CD4-positive, CD25-positive, alpha-beta regulatory T cell (primary cell): ENCODE measurements at regions not wholly inside any gene's neighbourhood (a gene's known extent, or its start where the extent isn't known, plus 50 kb on each side); places are given as distances from the start of the nearest gene placed in this dataset.

Source experiments
- ATAC-seq, 2 donors: fragments of 150-1000 bp; cut with Tn5 transposase; one replicate each; pipeline ENCODE4 v1.10.0; 2021; ENCODE audit warnings: low read depth in 2 of 2, moderate number of reproducible peaks in 2 of 2, moderate library complexity in 1 of 2
- DNase-seq, 3 donors: peaks; one replicate each; pipeline versions ENCODE4 v3.0.0 to v3.0.0-alpha.2; 2012 to 2022; ENCODE audit warnings: mixed read lengths in 1 of 3
- H3K27ac ChIP-seq: one replicate; pipeline ENCODE4 v1.7.0; 2013; ENCODE audit warnings: mild to moderate bottlenecking, low read length; ENCODE audit not compliant: insufficient read depth, poor library complexity, severe bottlenecking
- H3K27me3 ChIP-seq: one replicate; pipeline ENCODE4 v1.7.0; 2013; ENCODE audit warnings: low read length; ENCODE audit not compliant: control insufficient read depth, insufficient read depth
- H3K36me3 ChIP-seq: one replicate; pipeline ENCODE4 v1.7.0; 2013; ENCODE audit warnings: mild to moderate bottlenecking, low read length, moderate library complexity; ENCODE audit not compliant: control insufficient read depth, insufficient read depth
- H3K4me1 ChIP-seq: 2 replicates; pipeline ENCODE4 v1.7.0; 2013; ENCODE audit warnings: mild to moderate bottlenecking, low read length; ENCODE audit not compliant: insufficient read depth, control insufficient read depth, poor library complexity, severe bottlenecking
- H3K4me3 ChIP-seq: one replicate; pipeline ENCODE4 v1.7.0; 2013; ENCODE audit warnings: low read depth, mild to moderate bottlenecking, low read length, moderate library complexity
- H3K9me3 ChIP-seq, 2 experiments: 1 replicate in 1 of 2; 2 replicates in 1 of 2; pipeline ENCODE4 v1.7.0; 2013; ENCODE audit warnings: low read length in 2 of 2, mild to moderate bottlenecking in 1 of 2, moderate library complexity in 1 of 2; ENCODE audit not compliant: control insufficient read depth in 2 of 2
- H3K27ac Mint-ChIP-seq, 3 donors: one replicate each; pipeline ENCODE4 v1.8.0; 2020 to 2022; ENCODE audit warnings: mild to moderate bottlenecking in 3 of 3, mixed read lengths in 3 of 3, moderate library complexity in 2 of 3
- H3K27me3 Mint-ChIP-seq: one replicate; pipeline ENCODE4 v1.8.0; 2022; ENCODE audit warnings: mild to moderate bottlenecking, mixed read lengths
- H3K36me3 Mint-ChIP-seq: one replicate; pipeline ENCODE4 v1.8.0; 2020; ENCODE audit warnings: mixed read lengths
- H3K4me1 Mint-ChIP-seq, 4 donors: one replicate each; pipeline ENCODE4 v1.8.0; 2020 to 2022; ENCODE audit warnings: mixed read lengths in 4 of 4, mild to moderate bottlenecking in 1 of 4
- H3K4me3 Mint-ChIP-seq, 4 donors: one replicate each; pipeline ENCODE4 v1.8.0; 2020 to 2022; ENCODE audit warnings: mild to moderate bottlenecking in 4 of 4, mixed read lengths in 4 of 4, moderate library complexity in 3 of 4
- H3K9me3 Mint-ChIP-seq, 7 donors: one replicate each; pipeline ENCODE4 v1.8.0; 2020 to 2022; ENCODE audit warnings: mixed read lengths in 7 of 7, mild to moderate bottlenecking in 3 of 7, moderate library complexity in 2 of 7

- ATAC-seq (no peak), DNase-seq (no peak)
- H3K4me1 Mint-ChIP-seq: no peaks in the 10 kb centered on the region
- H3K27ac Mint-ChIP-seq: no peak overlapping the region
- no peak overlapping the region for H3K27ac ChIP-seq
- H3K27me3 Mint-ChIP-seq: no peaks in the 10 kb centered on the region
- H3K4me3 ChIP-seq: no peak overlapping the region
- peaks cover 0 to 4% (median 0%) of the 10 kb centered on the region in 7 donors for H3K9me3 Mint-ChIP-seq
- H3K9me3 ChIP-seq: no peaks in the 10 kb centered on the region
- no peaks in the 10 kb centered on the region for H3K27me3 ChIP-seq
- no peaks in the 10 kb centered on the region for H3K36me3 Mint-ChIP-seq
- H3K4me3 Mint-ChIP-seq: no peak overlapping the region
- no peaks in the 10 kb centered on the region for H3K4me1 ChIP-seq
- no peaks in the 10 kb centered on the region for H3K36me3 ChIP-seq
Observed at GRCh38 chr4:96713271-96713850, 873.5 kb downstream of the PDHA2 start.

DNA sequence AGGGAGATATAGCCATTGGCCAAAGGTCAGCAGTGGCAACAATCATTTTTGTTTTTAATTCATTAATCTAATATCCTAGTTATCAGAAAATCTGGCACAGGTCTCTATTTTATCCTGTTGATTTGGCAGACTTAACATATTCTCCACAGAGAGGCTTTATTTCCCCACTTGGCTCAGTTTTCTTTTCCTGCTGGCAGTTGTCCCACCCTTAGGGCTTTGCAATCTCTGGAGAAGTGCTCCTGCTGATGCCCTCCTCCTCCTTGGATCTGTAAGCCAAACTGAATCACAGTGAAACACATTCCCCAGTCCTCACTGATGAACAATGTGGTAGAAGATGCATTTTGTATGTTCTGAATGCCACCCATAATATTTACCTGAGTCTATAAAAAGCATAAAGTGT is 889.7 kb downstream of the PDHA2 start:
- H3K4me3 ChIP-seq: no peak overlapping the region

GRCh38 chr4:96730432-96730831 is 890.5 kb downstream of the PDHA2 start:
- no peaks in the 10 kb centered on the region for H3K27me3 Mint-ChIP-seq
- ATAC-seq: no peak

More for the DNA sequence above, 889.7 kb downstream of the PDHA2 start:
- Histone ChIP-seq H3K4me1 (no peaks in the 10 kb centered on the region), H3K36me3 (no peaks in the 10 kb centered on the region), H3K9me3 (no peaks in the 10 kb centered on the region), H3K27ac (no peak overlapping the region), H3K27me3 (no peaks in the 10 kb centered on the region)
- no peak overlapping the region for H3K27ac Mint-ChIP-seq
- no peaks in the 10 kb centered on the region for H3K4me1 Mint-ChIP-seq
- H3K4me3 Mint-ChIP-seq: no peak overlapping the region
- H3K36me3 Mint-ChIP-seq: no peaks in the 10 kb centered on the region
- H3K27me3 Mint-ChIP-seq: no peaks in the 10 kb centered on the region
- peaks cover 0 to 8% (median 4%) of the 10 kb centered on the region in 7 donors for H3K9me3 Mint-ChIP-seq
- no peak for ATAC-seq
- DNase-seq: no peak

GRCh38 chr4:96736352-96736889 is 896.5 kb downstream of the PDHA2 start:
- Mint-ChIP-seq H3K36me3 (no peaks in the 10 kb centered on the region), H3K27me3 (no peaks in the 10 kb centered on the region), H3K9me3 (peaks cover 0 to 12% (median 5%) of the 10 kb centered on the region in 7 donors), H3K4me3 (no peak overlapping the region), H3K27ac (no peak overlapping the region), H3K4me1 (no peaks in the 10 kb centered on the region)
- no peak for DNase-seq
- no peak overlapping the region for H3K4me3 ChIP-seq
- no peaks in the 10 kb centered on the region for H3K9me3 ChIP-seq
- no peaks in the 10 kb centered on the region for H3K27me3 ChIP-seq
- no peak for ATAC-seq
- H3K4me1 ChIP-seq: no peaks in the 10 kb centered on the region
- H3K27ac ChIP-seq: no peak overlapping the region
- H3K36me3 ChIP-seq: no peaks in the 10 kb centered on the region

More at GRCh38 chr4:96730432-96730831, 890.5 kb downstream of the PDHA2 start:
- no peaks in the 10 kb centered on the region for H3K4me1 Mint-ChIP-seq
- H3K27me3 ChIP-seq: no peaks in the 10 kb centered on the region
- H3K36me3 ChIP-seq: no peaks in the 10 kb centered on the region
- H3K4me1 ChIP-seq: no peaks in the 10 kb centered on the region
- H3K36me3 Mint-ChIP-seq: no peaks in the 10 kb centered on the region
- H3K9me3 ChIP-seq: no peaks in the 10 kb centered on the region
- no peak overlapping the region for H3K4me3 ChIP-seq
- H3K9me3 Mint-ChIP-seq: peaks cover 0 to 12% (median 4%) of the 10 kb centered on the region in 7 donors
- DNase-seq: no peak
- H3K27ac ChIP-seq: no peak overlapping the region
- no peak overlapping the region for H3K4me3 Mint-ChIP-seq
- no peak overlapping the region for H3K27ac Mint-ChIP-seq

DNA sequence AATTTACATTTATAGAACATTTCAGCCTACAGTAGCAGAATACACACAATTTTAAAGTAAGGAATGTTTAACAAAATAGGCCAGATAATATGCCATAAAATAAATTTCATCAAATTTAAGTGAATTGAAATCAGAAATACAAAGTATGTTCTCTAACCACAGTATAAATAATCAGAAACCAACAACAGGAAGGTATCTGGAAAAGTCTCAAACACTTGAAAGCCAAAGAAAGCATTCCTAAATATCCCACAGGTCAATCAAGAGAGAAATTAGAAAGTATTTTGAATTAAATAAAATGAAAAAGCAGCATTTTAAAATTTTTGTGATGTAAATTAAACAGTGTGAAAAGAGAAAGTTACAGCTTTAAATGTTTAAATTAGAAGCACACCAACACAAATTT is 899.2 kb downstream of the PDHA2 start:
- H3K4me3 Mint-ChIP-seq: no peak overlapping the region
- H3K9me3 ChIP-seq: no peaks in the 10 kb centered on the region
- no peaks in the 10 kb centered on the region for H3K36me3 ChIP-seq
- ATAC-seq (no peak), DNase-seq (no peak)
- H3K27me3 Mint-ChIP-seq: no peaks in the 10 kb centered on the region
- H3K36me3 Mint-ChIP-seq: no peaks in the 10 kb centered on the region
- H3K4me1 ChIP-seq: no peaks in the 10 kb centered on the region
- H3K4me3 ChIP-seq: no peak overlapping the region
- H3K9me3 Mint-ChIP-seq: peaks cover 0 to 10% (median 4%) of the 10 kb centered on the region in 7 donors
- H3K27me3 ChIP-seq: no peaks in the 10 kb centered on the region
- H3K4me1 Mint-ChIP-seq: no peaks in the 10 kb centered on the region
- H3K27ac ChIP-seq: no peak overlapping the region
- no peak overlapping the region for H3K27ac Mint-ChIP-seq

GRCh38 chr4:96742332-96743014 is 902.6 kb downstream of the PDHA2 start:
- H3K4me3 ChIP-seq: no peak overlapping the region
- H3K27me3 Mint-ChIP-seq: no peaks in the 10 kb centered on the region
- no peak overlapping the region for H3K27ac Mint-ChIP-seq
- H3K27me3 ChIP-seq: no peaks in the 10 kb centered on the region
- H3K27ac ChIP-seq: no peak overlapping the region
- no peaks in the 10 kb centered on the region for H3K9me3 ChIP-seq
- ATAC-seq (no peak), DNase-seq (no peak)
- no peaks in the 10 kb centered on the region for H3K4me1 ChIP-seq
- no peaks in the 10 kb centered on the region for H3K36me3 Mint-ChIP-seq
- H3K36me3 ChIP-seq: no peaks in the 10 kb centered on the region
- H3K4me1 Mint-ChIP-seq: no peaks in the 10 kb centered on the region
- H3K4me3 Mint-ChIP-seq: no peak overlapping the region
- H3K9me3 Mint-ChIP-seq: peaks cover 0 to 10% (median 3%) of the 10 kb centered on the region in 7 donors

- H3K4me3 ChIP-seq: no peak overlapping the region
- no peak overlapping the region for H3K27ac ChIP-seq
- Mint-ChIP-seq H3K4me1 (no peaks in the 10 kb centered on the region), H3K36me3 (no peaks in the 10 kb centered on the region), H3K27ac (no peak overlapping the region), H3K9me3 (peaks cover 0 to 18% (median 3%) of the 10 kb centered on the region in 7 donors), H3K4me3 (no peak overlapping the region), H3K27me3 (no peaks in the 10 kb centered on the region)
- H3K27me3 ChIP-seq: no peaks in the 10 kb centered on the region
- no peaks in the 10 kb centered on the region for H3K36me3 ChIP-seq
- ATAC-seq (no peak), DNase-seq (no peak)
- H3K9me3 ChIP-seq: no peaks in the 10 kb centered on the region
- no peaks in the 10 kb centered on the region for H3K4me1 ChIP-seq
Observed at GRCh38 chr4:96744676-96745075, 904.8 kb downstream of the PDHA2 start.

DNA sequence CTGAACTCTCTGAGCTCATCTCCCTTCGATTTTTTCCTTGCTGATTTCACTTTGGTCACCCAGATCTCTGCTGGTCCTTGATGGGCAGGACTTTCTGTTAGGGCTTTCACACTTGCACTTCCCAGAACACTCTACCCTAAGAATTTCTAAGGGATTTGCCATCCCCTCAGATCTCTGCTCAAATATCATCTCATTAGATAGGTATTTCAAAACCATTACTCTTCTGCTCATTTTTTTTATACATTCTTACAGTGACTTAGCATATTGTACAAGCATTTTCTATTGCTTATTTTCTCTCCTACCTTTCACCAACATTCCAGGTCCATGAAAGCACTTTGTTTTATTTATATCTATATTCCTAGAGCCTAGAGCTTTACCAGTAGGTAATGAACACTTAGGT is 913.3 kb downstream of the PDHA2 start:
- no peaks in the 10 kb centered on the region for H3K27me3 ChIP-seq
- no peaks in the 10 kb centered on the region for H3K4me1 ChIP-seq
- ATAC-seq (no peak), DNase-seq (no peak)
- Mint-ChIP-seq H3K27me3 (no peaks in the 10 kb centered on the region), H3K4me3 (no peak overlapping the region), H3K4me1 (no peaks in the 10 kb centered on the region), H3K36me3 (no peaks in the 10 kb centered on the region), H3K27ac (no peak overlapping the region), H3K9me3 (peaks cover 0 to 15% (median 4%) of the 10 kb centered on the region in 7 donors)
- H3K9me3 ChIP-seq: no peaks in the 10 kb centered on the region
- no peak overlapping the region for H3K4me3 ChIP-seq
- H3K27ac ChIP-seq: no peak overlapping the region
- H3K36me3 ChIP-seq: no peaks in the 10 kb centered on the region
